COR-L47 (cell line): ENCODE measurements at regions not wholly inside any gene's neighbourhood (a gene's known extent, or its start where the extent isn't known, plus 50 kb on each side); places are given as distances from the start of the nearest gene placed in this dataset.

Experiments used
- DNase-seq: peaks from one replicate; lab custom pipeline; 2025; lab: John Stamatoyannopoulos, UW

DNA sequence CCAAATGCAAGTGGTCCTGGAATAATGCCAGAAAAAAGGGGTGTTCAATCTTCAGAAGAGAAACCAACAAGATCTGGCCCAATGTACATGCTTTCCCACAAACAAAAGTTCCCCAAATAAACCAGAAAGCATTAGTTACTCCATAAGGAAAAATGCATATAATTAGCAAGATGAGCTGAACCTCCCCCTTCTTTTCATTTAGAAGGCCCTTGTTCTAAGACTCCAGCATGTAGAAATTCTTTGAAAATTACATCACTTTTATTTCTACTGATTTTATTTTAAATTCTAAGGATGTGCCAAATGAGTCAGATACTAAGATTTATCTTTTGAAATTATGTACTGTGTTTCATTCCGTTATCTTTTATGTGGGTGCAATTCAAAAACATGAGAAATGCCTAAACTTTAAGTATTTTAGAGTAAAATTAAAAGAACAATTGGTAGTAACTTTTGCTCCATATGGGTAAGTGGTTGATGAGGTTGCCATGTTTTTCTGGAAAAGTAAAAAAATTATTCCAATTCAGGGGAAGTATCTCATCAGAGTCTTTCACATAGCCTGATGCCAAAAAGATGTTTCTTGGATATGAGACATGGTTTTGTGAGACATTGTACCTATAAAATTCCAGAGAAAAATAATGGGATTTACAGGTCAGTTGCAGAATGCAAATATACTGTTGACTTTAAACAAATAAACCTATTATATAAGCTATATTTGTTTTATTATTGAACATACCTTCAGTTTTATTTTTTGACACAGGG lies 106.5 kb upstream of the CCDC112 start:
- DNase-seq, result no peak

DNA sequence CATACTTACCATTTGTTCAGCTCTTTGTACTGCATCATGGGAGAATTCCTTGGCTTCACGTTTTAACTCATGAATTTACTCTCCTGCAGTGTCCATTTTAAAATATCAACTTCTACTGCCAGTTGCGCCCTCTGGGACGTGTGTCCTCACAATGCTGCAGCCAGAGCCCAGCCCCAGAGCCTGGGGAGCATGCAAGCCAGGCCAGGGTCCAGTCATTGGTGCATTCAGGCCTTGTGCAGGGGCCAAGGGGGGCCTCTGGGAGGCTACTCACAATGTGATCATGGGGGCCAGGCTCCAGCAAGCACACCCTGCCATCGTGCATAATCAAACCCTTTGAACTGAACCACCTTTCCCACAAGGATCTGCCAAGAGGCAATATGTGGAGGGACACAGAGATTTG lies 105.6 kb upstream of the CCDC112 start:
- no peak for DNase-seq

DNA sequence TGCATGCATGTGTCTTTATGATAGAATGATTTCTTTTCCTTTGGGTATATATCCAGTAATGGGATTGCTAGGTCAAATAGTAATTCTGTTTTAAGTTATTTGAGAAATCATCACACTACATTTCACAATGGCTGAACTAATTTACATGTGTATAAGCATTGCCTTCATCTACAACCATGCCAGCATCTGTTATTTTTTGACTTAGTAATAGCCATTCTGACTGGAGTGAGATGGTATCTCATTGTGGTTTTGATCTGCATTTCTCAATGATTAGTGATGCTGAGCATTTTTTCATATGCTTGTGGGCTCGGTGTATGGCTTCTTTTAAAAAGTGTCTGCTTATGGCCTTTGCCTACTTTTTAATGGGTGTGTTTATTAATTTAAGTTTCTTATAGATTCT lies 102.3 kb upstream of the CCDC112 start:
- no peak for DNase-seq

DNA sequence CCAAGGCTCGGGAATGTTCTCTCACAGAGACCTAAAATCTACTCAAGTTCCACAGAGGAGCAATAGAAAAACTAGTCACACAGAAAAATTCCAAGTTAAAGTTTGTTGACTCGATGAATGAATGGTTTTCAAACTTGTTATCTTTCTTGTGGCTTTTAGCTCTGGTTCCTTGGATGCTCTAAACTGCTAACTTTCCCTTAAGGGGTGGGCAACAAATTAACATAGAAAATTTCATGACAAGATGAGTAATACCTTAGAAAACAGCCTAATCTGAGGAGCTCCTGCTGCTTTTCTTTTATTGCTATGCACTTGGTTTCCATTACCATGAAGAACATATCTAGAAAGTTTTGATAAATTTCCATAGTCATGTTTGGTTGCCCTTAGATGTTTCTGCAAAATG lies 100.2 kb upstream of the CCDC112 start:
- no peak for DNase-seq

DNA sequence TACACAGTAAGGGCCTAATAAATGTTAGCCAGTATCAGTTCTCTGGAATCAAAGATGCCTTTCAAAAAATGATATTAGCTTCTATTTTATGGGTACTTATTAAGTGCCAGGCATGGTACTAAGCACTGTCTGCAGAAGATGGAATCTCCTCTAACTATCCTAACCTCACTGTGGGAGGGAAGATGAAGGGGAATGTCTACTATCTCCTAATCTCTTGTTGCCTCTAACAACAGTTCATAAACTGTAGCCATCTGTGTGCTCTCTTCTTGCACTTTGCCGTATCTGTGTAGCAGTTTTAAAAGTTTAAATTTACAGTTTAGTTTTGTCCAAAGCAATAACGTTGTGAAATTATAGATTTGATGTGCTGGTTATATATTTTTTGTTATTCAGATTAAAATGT lies 99.6 kb upstream of the CCDC112 start:
- no peak for DNase-seq

DNA sequence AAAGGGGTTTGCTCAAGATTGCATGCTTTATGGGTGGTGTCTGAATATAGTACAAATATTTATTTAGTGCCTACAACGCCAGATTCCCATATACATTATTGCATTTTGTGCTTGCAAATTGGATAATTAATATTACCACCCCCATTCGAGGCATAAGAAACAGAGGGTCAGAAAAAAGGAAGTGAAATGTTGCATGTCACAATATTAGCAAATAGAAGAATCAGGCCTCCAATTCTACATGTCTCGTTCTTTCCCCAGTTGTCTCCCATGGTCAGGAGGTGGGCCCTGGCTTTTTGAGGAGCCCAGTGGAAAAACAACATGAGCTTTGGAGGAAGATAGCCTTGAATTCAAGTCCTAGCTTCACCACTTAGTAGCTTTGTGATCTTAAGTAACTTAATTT lies 98.1 kb upstream of the CCDC112 start:
- no peak for DNase-seq

DNA sequence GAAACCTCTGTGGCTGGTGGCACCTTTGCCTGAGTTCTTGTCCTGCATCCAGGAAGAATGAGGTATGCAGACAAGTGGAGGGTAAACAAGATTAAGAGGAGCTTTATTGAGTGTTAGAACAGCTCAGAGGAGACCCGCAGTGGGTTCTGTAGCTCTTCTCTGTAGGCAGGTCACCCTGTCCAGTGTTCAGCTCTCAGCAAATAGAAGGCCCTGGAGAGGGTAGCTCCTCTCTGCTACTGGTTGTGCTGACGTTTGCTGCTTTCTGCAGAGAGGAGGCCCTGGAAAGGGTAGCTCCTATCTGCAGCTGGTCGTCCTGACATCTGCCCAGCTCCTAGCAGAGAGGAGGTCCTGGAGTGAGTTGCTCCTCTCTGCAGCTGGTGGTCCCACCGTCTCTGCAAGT lies 96.8 kb upstream of the CCDC112 start:
- DNase-seq, result no peak

DNA sequence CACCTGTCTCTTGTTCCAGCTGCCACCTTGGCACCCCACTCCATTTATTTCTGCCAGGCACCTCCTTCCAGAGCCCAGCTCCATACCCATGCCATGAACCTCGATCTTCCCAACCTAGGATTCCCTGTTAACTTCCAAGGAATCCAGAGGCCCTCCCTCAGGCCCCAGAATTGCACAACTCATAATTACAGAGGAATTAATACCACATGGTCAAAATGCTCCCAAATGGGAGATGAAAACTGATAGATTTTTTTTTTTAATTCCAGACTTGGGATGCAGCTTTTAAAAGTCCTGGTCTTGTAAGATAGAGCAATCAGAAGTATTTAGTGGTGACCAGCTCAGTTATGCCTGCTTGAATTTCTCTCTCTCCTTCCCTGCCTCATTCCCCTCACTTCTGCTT lies 96.2 kb upstream of the CCDC112 start:
- DNase-seq, result no peak

DNA sequence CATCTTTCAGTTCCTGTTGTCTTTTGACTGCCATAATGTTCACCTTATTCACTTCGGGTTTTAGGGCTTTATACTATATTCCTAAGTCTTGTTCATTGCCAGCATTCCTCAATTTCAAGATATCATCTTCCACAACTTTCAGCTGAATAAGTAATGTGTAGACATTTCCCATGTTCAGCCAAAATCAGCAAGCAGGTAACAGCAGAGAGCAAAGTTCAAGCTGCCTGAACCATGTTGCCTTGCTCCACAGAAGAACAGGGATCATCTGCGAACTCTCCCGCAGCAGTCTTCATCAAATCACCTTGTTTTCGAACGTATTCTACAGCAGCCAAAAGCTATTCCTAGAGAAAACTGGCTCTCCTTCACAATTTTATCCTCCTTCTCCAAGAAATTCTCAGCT lies 95.3 kb upstream of the CCDC112 start:
- no peak for DNase-seq

DNA sequence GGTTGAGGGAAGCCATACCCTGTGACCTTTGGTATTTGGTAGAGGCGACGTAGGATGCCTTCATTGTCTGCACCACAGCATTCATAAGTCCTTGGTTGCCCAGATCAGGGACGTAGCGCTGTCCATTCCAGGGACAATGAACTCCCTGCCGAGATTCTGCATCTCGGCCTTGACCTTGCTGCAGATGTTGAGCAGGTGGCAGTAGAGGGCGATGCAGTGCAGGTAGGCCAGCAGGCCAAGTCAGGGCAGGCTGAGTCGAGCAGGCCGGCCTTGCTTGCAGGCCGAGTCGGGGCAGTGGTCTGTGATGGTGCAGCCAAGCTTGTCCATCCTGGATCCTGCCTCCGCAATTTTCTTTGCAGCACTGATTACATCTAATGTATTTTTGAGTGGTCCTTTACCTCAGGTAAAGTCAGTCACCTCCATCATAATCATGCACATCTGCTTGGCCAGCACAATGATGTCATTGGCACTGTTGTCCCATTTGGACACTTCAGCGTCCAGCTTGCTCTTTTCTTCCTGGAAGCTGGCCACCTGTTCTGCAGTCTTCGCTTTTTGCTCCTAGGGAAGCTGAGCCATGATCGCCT lies 93.4 kb upstream of the CCDC112 start:
- DNase-seq, result no peak

DNA sequence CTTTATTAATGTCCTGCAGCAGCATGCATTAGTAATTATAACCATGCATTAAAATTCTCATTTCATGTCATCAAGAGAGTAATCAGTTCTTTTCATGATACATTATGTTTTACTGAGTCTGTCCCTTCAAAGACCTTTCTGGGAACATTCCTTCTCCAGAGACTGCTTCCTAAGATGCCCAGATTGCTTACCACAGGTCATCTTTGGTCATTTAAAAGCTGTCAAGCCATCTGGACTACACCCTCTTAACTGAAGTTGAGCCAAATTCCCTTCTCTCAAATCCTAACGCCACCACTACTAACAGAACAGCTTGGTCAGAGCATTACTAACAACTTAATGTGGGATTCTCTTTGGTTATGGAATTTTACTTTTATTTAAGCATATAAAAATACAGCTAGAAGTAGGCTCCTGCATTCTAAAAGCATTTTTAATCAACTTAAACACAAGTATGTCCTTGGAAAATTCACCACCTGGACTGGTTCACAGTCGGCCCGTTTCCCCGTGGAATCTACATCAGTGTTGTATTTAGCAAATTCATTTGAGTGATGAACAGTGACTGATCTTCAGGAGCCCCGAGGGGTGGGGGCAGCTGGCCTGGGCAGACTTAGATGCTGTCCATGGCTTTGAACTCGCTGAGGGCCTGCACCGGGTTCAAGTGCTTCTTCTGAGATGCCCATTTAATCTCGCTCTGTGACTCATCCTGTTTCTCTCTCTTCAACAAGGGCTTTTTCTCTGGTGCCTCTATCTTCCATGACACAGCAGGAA lies 92.8 kb upstream of the CCDC112 start:
- DNase-seq, result no peak

DNA sequence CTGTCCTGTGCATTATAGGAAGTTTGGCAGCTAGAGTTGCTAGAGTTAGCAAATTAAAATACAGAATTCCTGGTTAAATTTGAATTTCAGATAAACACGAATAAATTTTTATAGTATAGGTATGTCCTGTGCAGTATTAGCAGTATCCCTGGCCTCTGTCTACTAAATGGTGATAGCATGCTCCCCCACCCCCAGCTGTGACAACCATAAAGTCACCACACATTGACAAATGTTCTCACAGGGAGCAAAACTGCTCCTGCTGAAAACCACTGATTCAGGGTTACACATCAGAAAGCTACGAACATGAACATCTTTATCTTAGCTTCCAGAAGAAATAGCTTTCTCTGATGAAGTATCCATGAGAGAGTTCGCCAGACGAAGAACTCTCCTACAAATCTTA lies 91.8 kb upstream of the CCDC112 start:
- no peak for DNase-seq

DNA sequence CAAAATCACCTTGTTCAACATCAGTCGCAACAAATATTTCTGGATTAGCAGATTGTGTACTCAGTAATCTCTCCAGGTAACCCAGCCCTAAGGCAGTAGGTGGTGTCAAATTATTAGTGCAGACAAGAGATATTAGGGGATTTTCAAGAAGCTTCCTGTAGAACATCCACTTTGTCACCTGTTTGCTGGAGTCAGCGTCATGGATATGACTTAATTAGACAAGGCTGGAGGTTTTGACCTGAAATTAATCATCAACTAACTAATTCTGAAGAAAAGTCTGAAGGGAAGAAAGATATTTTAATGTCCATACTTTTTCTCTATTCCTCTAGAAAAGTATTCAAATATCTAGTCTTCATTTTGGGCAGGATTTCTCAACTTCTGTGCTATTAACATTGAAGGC lies 91.4 kb upstream of the CCDC112 start:
- no peak for DNase-seq

DNA sequence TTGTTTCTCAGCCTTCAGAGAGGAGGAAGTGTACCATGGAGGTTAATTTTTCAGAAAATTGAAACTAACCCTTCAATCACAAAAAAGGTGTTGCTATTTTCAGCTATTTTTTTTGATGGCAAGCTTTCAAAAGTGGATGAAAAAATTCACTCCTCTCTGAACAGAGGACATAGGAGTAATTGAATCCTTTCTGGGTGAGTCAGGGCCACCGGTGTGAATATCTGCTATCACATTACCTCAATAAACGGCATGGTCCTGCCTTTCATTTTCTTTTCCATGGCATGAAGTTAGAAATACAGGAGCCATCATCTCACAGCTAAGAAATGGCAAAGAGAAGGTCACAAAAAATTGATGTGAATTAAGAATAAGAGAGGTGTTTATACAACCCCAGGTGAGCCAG lies 90.2 kb upstream of the CCDC112 start:
- no peak for DNase-seq

DNA sequence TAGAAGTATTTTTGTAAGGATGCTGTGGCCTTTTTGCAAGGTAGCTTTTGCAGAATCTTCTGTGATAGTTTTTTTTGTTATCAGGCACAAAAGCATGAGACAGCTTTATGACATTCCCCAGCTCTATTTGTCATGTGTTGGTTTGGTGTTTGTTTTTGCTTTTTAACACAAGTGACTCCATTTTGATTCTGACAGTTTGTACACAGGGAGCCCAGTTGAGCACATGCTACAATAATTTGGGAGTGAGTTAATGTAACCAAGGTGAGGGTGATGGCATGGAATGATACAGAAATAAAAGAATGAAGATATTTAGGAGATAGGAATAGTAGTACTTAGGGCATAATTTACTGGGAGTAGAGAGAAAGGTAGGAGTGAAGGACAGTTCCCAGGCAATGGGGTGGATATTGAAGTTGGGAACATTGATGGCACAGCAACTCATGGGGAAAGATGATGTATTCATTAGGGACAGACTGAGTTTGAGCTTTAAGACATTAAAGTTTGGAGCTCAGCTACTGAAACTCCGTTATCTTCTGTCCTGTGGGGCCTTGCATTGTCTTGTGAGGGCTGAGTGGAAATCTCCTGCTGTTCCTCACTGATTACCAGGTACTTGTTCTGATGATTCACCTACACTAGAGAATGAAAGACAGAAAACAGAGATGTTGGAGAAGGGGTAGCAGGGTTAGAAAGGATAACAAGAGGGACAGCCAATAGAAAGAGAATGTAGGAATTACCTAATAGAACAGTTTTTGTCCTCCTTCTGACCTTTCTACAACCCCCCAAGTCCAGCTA lies 88.3 kb upstream of the CCDC112 start:
- DNase-seq, result no peak

DNA sequence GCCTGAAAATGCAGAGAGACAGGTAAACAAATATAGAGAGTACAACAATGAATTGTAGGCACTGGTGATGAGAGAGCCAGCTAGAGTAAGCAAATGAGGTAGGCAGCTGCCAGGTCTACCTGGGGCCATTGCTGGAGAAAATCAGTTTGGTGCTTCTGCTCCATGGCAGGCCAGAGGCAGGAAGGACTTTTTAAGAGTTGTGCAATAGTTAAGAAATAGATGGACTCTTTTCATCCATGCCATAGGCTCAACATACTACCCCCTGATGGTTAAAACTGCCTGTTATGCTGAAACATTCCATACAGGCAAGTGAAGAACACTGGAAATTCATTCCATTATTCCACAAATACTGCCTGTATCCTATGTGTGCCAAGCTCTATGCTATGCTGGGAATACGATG lies 86.5 kb upstream of the CCDC112 start:
- no peak for DNase-seq

DNA sequence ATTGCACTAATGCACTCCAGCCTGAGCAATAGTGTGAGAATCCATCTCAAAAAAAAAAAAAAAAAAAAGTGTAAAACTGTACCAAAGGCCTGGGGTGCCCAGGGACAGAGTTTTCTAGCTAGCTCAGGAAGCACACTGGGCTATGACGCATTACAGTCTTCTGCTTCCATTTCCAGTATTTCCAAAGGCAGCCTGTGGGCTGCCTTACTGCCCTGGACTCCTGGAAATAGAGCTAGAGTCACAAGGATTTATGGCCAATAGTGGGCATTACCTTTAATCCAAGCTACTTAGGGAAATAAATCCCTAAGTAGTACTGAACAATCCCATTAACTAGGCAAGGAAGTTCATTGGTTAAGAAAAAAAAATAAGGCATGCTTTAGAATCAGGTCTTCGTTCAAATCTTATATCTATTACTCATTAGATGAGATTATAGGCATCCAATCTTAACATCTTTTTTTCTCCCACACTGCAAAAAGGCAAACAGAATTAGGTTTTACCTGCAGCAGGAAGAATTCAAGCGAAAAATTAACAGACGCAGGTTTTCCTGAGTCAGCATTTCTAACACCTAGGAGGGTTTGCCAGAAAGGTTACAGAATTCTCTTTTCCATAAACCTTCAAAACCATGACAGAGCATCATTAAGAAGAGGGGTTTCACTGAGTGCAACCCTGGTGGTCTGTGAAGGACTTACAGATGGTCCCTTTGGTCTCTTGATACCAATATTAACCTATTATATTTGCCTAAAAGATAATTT lies 85.6 kb upstream of the CCDC112 start:
- DNase-seq, result no peak

DNA sequence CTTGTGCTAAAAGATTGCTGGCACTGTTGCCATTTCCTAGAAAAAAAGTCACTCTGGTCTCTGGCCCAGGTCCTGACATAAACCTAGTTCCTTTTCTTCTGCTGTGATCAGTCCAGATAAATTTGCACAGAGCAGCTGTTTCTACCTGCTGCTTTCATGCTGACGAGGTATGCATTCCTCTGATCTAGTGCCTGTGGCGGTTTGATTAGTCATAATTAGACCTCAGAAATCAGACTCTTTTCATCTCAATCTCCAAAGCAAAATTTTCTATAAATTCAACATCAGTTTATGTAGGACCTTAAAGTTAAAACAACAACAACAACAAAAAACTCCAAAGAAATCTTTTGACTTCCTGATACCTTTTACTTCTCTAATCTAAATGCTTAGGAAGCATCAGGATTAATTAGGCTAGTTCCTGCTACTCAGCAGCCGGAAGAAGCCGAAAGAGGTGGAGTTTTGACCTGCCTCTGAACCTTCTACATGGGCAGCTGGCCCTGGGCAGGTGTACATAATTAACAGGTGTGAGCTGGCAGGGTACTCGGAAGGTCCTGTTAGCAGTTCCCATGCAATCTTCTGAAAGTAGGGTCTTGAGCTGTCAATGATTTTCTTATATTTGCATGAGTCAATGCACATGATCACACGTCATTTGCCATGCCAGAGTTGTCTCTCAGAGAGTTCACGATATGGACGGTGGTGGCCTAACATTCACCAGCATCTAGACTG lies 83.3 kb upstream of the CCDC112 start:
- no peak for DNase-seq

DNA sequence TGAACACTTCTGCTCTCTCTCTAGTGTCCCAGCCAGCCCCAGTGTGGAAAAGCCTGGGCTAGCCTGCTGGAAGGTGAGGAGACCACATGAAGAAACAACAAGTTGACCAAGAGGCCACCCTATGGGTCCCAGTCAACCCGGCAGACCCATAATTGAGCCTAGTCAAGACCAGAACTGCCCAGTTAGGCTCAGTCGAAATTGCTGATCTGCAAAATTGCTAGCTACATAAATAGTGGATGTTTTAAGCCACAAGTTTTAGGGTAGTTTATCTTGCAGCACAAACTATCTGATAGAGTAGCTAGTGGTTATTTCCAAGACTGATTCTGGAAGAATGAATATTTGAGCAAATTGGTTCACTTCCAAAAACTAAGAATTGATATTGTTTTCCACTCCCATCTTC lies 82.3 kb upstream of the CCDC112 start:
- DNase-seq, result no peak

DNA sequence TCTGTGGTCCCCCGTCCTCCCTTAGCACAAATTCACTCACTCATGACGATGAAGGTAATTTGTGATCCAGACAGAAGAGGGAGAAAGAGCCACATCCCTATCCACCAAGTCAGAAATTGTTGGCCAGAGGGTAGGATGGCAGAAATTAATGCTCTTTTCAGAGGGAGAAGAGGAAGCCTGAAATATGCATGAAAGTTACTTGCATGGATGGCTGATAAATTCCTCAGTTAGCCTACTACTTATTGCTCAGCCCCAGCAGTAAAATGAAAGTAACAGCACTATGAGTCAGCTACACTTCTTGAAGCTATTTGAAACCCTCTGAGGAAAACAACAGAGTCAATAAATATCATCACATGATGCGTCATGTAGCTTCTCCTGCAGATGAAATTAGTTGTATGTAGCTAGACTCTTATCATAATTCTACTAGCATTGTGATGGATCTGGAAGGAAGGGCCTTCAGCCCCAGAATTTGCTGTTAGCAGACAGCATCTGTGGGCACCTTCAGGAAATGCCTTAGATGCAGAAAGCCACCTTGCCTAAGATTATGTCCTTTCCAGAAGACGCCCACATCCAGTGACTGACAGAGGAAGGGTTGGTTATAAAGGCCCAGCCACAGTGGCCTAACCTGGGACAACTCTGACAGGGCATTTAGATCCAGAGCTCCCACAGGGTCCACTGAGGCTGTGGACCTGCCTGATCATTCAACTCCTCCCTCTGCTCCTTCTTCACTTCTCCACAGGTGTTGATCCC lies 81.2 kb upstream of the CCDC112 start:
- DNase-seq, result no peak

DNA sequence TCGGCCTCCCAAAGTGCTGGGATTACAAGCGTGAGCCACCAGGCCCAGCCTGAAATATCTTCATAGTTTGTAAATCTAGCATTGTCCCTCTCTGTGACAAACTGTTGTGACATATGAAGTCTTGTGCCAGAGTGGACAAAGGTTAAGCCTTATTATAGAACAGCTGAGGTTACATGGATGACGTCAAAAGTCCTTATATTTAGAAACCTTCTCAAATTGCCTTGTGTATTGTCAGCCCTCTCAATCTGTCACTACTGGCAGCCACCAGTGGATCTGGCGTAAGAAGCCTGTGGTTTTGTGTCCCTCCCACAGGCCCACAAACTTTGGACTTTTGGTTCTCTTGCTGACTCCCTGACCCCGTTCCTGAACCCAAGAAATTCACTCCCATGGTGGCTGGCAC lies 79.4 kb upstream of the CCDC112 start:
- no peak for DNase-seq
